ENCODE measurements at regions not wholly inside any gene's neighbourhood (a gene's known extent, or its start where the extent isn't known, plus 50 kb on each side); places are given as distances from the start of the nearest gene placed in this dataset.

- Histone ChIP-seq H3K27me3 (ENCODE audit: insufficient read depth, low read length) (no peaks in the 10 kb centered on the region), H3K27ac (ENCODE audit: low read depth, low read length) (no peak overlapping the region), H3K9me3 (ENCODE audit: control insufficient read depth in 1 of 2, low read length in 2 of 2) (no peaks in the 10 kb centered on the region), H3K4me3 (ENCODE audit: low read length in 2 of 2) (no peak overlapping the region), H3K4me1 (ENCODE audit: insufficient read depth, low read length) (no peaks in the 10 kb centered on the region), H3K36me3 (ENCODE audit: insufficient read depth, low read length) (no peaks in the 10 kb centered on the region)
- Mint-ChIP-seq H3K27ac (no peak overlapping the region), H3K4me3 (no peak overlapping the region), H3K9me3 (no peaks in the 10 kb centered on the region), H3K27me3 (peaks cover 1 to 3% of the 10 kb centered on the region in 2 donors), H3K4me1 (no peaks in the 10 kb centered on the region), H3K36me3 (no peaks in the 10 kb centered on the region)
- intact Hi-C loops (cut with micrococcal nuclease) = no loop called here
- ChIA-PET POLR2A (ENCODE audit: partially characterized antibody) (no interaction called here), CTCF (ENCODE audit: partially characterized antibody) (no interaction called here)
- no peak for DNase-seq
Measured at GRCh38 chr6:14945461-14946185, 300.2 kb upstream of the JARID2 start.

- Histone ChIP-seq H3K27ac (ENCODE audit: low read depth, low read length) (no peak overlapping the region), H3K4me1 (ENCODE audit: insufficient read depth, low read length) (no peaks in the 10 kb centered on the region), H3K36me3 (ENCODE audit: insufficient read depth, low read length) (no peaks in the 10 kb centered on the region), H3K9me3 (ENCODE audit: control insufficient read depth in 1 of 2, low read length in 2 of 2) (no peaks in the 10 kb centered on the region), H3K27me3 (ENCODE audit: insufficient read depth, low read length) (no peaks in the 10 kb centered on the region), H3K4me3 (ENCODE audit: low read length in 2 of 2) (no peak overlapping the region)
- H3K9me3 Mint-ChIP-seq = no peaks in the 10 kb centered on the region
- peaks cover 1 to 3% of the 10 kb centered on the region in 2 donors for H3K27me3 Mint-ChIP-seq
- intact Hi-C loops (cut with micrococcal nuclease) = no loop called here
- H3K36me3 Mint-ChIP-seq = no peaks in the 10 kb centered on the region
- H3K4me1 Mint-ChIP-seq = no peaks in the 10 kb centered on the region
- H3K27ac Mint-ChIP-seq = peak overlapping the region in 1 of 7 donors; percentile 6
- DNase-seq = no peak
- POLR2A ChIA-PET (ENCODE audit: partially characterized antibody) = no interaction called here
- no peak overlapping the region for H3K4me3 Mint-ChIP-seq
- CTCF ChIA-PET (ENCODE audit: partially characterized antibody) = no interaction called here
Measured at GRCh38 chr6:14946753-14947152, 299.1 kb upstream of the JARID2 start.

- Histone ChIP-seq H3K4me1 (ENCODE audit: insufficient read depth, low read length) (no peaks in the 10 kb centered on the region), H3K27ac (ENCODE audit: low read depth, low read length) (no peak overlapping the region), H3K27me3 (ENCODE audit: insufficient read depth, low read length) (no peaks in the 10 kb centered on the region), H3K4me3 (ENCODE audit: low read length in 2 of 2) (no peak overlapping the region), H3K9me3 (ENCODE audit: control insufficient read depth in 1 of 2, low read length in 2 of 2) (no peaks in the 10 kb centered on the region), H3K36me3 (ENCODE audit: insufficient read depth, low read length) (no peaks in the 10 kb centered on the region)
- no peaks in the 10 kb centered on the region for H3K36me3 Mint-ChIP-seq
- ChIA-PET POLR2A (ENCODE audit: partially characterized antibody) (no interaction called here), CTCF (ENCODE audit: partially characterized antibody) (no interaction called here)
- DNase-seq = no peak
- no peaks in the 10 kb centered on the region for H3K4me1 Mint-ChIP-seq
- H3K27ac Mint-ChIP-seq = no peak overlapping the region
- no peak overlapping the region for H3K4me3 Mint-ChIP-seq
- peaks cover 0 to 3% of the 10 kb centered on the region in 2 donors for H3K27me3 Mint-ChIP-seq
- peaks cover 0 to 2% (median 0%) of the 10 kb centered on the region in 8 donors for H3K9me3 Mint-ChIP-seq
- intact Hi-C loops (cut with micrococcal nuclease) = no loop called here
Measured at GRCh38 chr6:14948586-14949245, 297.2 kb upstream of the JARID2 start.

- ChIA-PET CTCF (ENCODE audit: partially characterized antibody) (no interaction called here), POLR2A (ENCODE audit: partially characterized antibody) (no interaction called here)
- intact Hi-C loops (cut with micrococcal nuclease) = no loop called here
- Mint-ChIP-seq H3K4me3 (no peak overlapping the region), H3K27ac (no peak overlapping the region), H3K27me3 (peaks cover 0 to 3% of the 10 kb centered on the region in 2 donors), H3K4me1 (no peaks in the 10 kb centered on the region), H3K36me3 (peaks cover 0 to 3% of the 10 kb centered on the region in 2 donors), H3K9me3 (peaks cover 0 to 12% (median 4%) of the 10 kb centered on the region in 8 donors)
- Histone ChIP-seq H3K27me3 (ENCODE audit: insufficient read depth, low read length) (no peaks in the 10 kb centered on the region), H3K36me3 (ENCODE audit: insufficient read depth, low read length) (no peaks in the 10 kb centered on the region), H3K4me3 (ENCODE audit: low read length in 2 of 2) (no peak overlapping the region), H3K9me3 (ENCODE audit: control insufficient read depth in 1 of 2, low read length in 2 of 2) (no peaks in the 10 kb centered on the region), H3K27ac (ENCODE audit: low read depth, low read length) (no peak overlapping the region), H3K4me1 (ENCODE audit: insufficient read depth, low read length) (no peaks in the 10 kb centered on the region)
- no peak for DNase-seq
Measured at GRCh38 chr6:14950103-14950969, 295.5 kb upstream of the JARID2 start.

- Mint-ChIP-seq H3K27me3 (peaks cover 0 to under 1% of the 10 kb centered on the region in 2 donors), H3K4me1 (no peaks in the 10 kb centered on the region), H3K27ac (no peak overlapping the region), H3K9me3 (peaks cover 0 to 14% (median 4%) of the 10 kb centered on the region in 8 donors), H3K4me3 (no peak overlapping the region), H3K36me3 (peaks cover 0 to 3% of the 10 kb centered on the region in 2 donors)
- CTCF ChIA-PET (ENCODE audit: partially characterized antibody) = no interaction called here
- Histone ChIP-seq H3K4me1 (ENCODE audit: insufficient read depth, low read length) (no peaks in the 10 kb centered on the region), H3K9me3 (ENCODE audit: control insufficient read depth in 1 of 2, low read length in 2 of 2) (no peaks in the 10 kb centered on the region), H3K27ac (ENCODE audit: low read depth, low read length) (no peak overlapping the region), H3K27me3 (ENCODE audit: insufficient read depth, low read length) (no peaks in the 10 kb centered on the region), H3K36me3 (ENCODE audit: insufficient read depth, low read length) (no peaks in the 10 kb centered on the region), H3K4me3 (ENCODE audit: low read length in 2 of 2) (no peak overlapping the region)
- POLR2A ChIA-PET (ENCODE audit: partially characterized antibody) = no interaction called here
- intact Hi-C loops (cut with micrococcal nuclease) = no loop called here
- no peak for DNase-seq
Measured at GRCh38 chr6:14950970-14951276, 294.9 kb upstream of the JARID2 start.

- intact Hi-C loops (cut with micrococcal nuclease) = no loop called here
- Histone ChIP-seq H3K4me3 (ENCODE audit: low read length in 2 of 2) (no peak overlapping the region), H3K27ac (ENCODE audit: low read depth, low read length) (no peak overlapping the region), H3K9me3 (ENCODE audit: control insufficient read depth in 1 of 2, low read length in 2 of 2) (no peaks in the 10 kb centered on the region), H3K36me3 (ENCODE audit: insufficient read depth, low read length) (no peaks in the 10 kb centered on the region), H3K4me1 (ENCODE audit: insufficient read depth, low read length) (no peaks in the 10 kb centered on the region), H3K27me3 (ENCODE audit: insufficient read depth, low read length) (no peaks in the 10 kb centered on the region)
- Mint-ChIP-seq H3K36me3 (peaks cover 0 to 3% of the 10 kb centered on the region in 2 donors), H3K4me1 (no peaks in the 10 kb centered on the region), H3K4me3 (no peak overlapping the region), H3K27me3 (no peaks in the 10 kb centered on the region), H3K9me3 (peaks cover 0 to 21% (median 5%) of the 10 kb centered on the region in 8 donors), H3K27ac (no peak overlapping the region)
- ChIA-PET POLR2A (ENCODE audit: partially characterized antibody) (no interaction called here), CTCF (ENCODE audit: partially characterized antibody) (no interaction called here)
- no peak for DNase-seq
Measured at GRCh38 chr6:14951704-14952103, 294.2 kb upstream of the JARID2 start.

- H3K36me3 Mint-ChIP-seq = peaks cover 0 to 3% of the 10 kb centered on the region in 2 donors
- Histone ChIP-seq H3K36me3 (ENCODE audit: insufficient read depth, low read length) (no peaks in the 10 kb centered on the region), H3K27ac (ENCODE audit: low read depth, low read length) (no peak overlapping the region), H3K27me3 (ENCODE audit: insufficient read depth, low read length) (no peaks in the 10 kb centered on the region), H3K4me1 (ENCODE audit: insufficient read depth, low read length) (no peaks in the 10 kb centered on the region), H3K9me3 (ENCODE audit: control insufficient read depth in 1 of 2, low read length in 2 of 2) (no peaks in the 10 kb centered on the region), H3K4me3 (ENCODE audit: low read length in 2 of 2) (no peak overlapping the region)
- no peak for DNase-seq
- H3K4me1 Mint-ChIP-seq = no peaks in the 10 kb centered on the region
- no peak overlapping the region for H3K4me3 Mint-ChIP-seq
- H3K27me3 Mint-ChIP-seq = no peaks in the 10 kb centered on the region
- POLR2A ChIA-PET (ENCODE audit: partially characterized antibody) = no interaction called here
- intact Hi-C loops (cut with micrococcal nuclease) = no loop called here
- H3K9me3 Mint-ChIP-seq = peaks cover 0 to 21% (median 5%) of the 10 kb centered on the region in 8 donors
- peak overlapping the region in 1 of 7 donors; percentile 16 for H3K27ac Mint-ChIP-seq
- CTCF ChIA-PET (ENCODE audit: partially characterized antibody) = no interaction called here
Measured at GRCh38 chr6:14953836-14954235, 292.0 kb upstream of the JARID2 start.
